Naive thymus-derived CD4-positive, alpha-beta T cell (primary cell): ENCODE measurements at regions not wholly inside any gene's neighbourhood (a gene's known extent, or its start where the extent isn't known, plus 50 kb on each side); places are given as distances from the start of the nearest gene placed in this dataset.

ENCODE experiments used
- ATAC-seq: fragments of 150-1000 bp; cut with Tn5 transposase; 2 replicates; pipeline ENCODE4 v1.10.0; 2021; ENCODE audit warnings: mild to moderate bottlenecking, moderate library complexity
- CTCF ChIA-PET: fragments of 350-600 bp; sonication (Branson Sonifier 250); formaldehyde crosslinking; loops from one replicate; lab custom pipeline; 2021; ENCODE audit warnings: antibody characterized with exemption; lab: Charles Lee
- POLR2A ChIA-PET: fragments of 350-600 bp; sonication (Branson Sonifier 250); formaldehyde crosslinking; loops from one replicate; lab custom pipeline; 2021; ENCODE audit warnings: antibody characterized with exemption, inconsistent platforms; lab: Charles Lee
- DNase-seq, 9 donors: peaks; one replicate each; pipeline versions ENCODE4 v3.0.0 to v3.0.0-alpha.2; 2020 to 2022; ENCODE audit warnings: mixed read lengths in 1 of 9
- H3K27ac ChIP-seq: one replicate; pipeline ENCODE4 v1.7.0; 2013; ENCODE audit warnings: mild to moderate bottlenecking, low read depth, low read length, moderate library complexity
- H3K27me3 ChIP-seq, 2 donors: one replicate each; pipeline ENCODE4 v1.7.0; 2013; ENCODE audit warnings: low read length in 2 of 2, mild to moderate bottlenecking in 2 of 2, moderate library complexity in 2 of 2; ENCODE audit not compliant: control insufficient read depth in 2 of 2, insufficient read depth in 2 of 2
- H3K36me3 ChIP-seq, 3 experiments: 1 replicate in 2 of 3; 2 replicates in 1 of 3; pipeline ENCODE4 v1.7.0; 2013; ENCODE audit warnings: low read length in 3 of 3, mild to moderate bottlenecking in 3 of 3, moderate library complexity in 1 of 3; ENCODE audit not compliant: insufficient read depth in 3 of 3, control insufficient read depth in 2 of 3
- H3K4me1 ChIP-seq, 2 donors: one replicate each; pipeline ENCODE4 v1.7.0; 2013; ENCODE audit warnings: low read length in 2 of 2, mild to moderate bottlenecking in 2 of 2, moderate library complexity in 1 of 2; ENCODE audit not compliant: control insufficient read depth in 2 of 2, insufficient read depth in 2 of 2
- H3K4me3 ChIP-seq: 2 replicates; pipeline ENCODE4 v1.7.0; 2013; ENCODE audit warnings: mild to moderate bottlenecking, low read length
- H3K9me3 ChIP-seq, 3 experiments: 1 replicate in 2 of 3; 2 replicates in 1 of 3; pipeline ENCODE4 v1.7.0; 2013; ENCODE audit warnings: low read length in 3 of 3; ENCODE audit not compliant: control insufficient read depth in 2 of 3
- H3K27ac Mint-ChIP-seq, 9 donors: one replicate each; pipeline ENCODE4 v1.8.0; 2020 to 2022; ENCODE audit warnings: mixed read lengths in 9 of 9, mild to moderate bottlenecking in 8 of 9, moderate library complexity in 5 of 9, inconsistent platforms in 2 of 9
- H3K27me3 Mint-ChIP-seq, 5 donors: one replicate each; pipeline ENCODE4 v1.8.0; 2021 to 2022; ENCODE audit warnings: mixed read lengths in 5 of 5, mild to moderate bottlenecking in 1 of 5
- H3K36me3 Mint-ChIP-seq, 5 donors: one replicate each; pipeline ENCODE4 v1.8.0; 2020 to 2022; ENCODE audit warnings: mixed read lengths in 5 of 5, mild to moderate bottlenecking in 3 of 5, inconsistent platforms in 1 of 5
- H3K4me1 Mint-ChIP-seq, 7 donors: one replicate each; pipeline ENCODE4 v1.8.0; 2020 to 2022; ENCODE audit warnings: mixed read lengths in 7 of 7, mild to moderate bottlenecking in 3 of 7, inconsistent platforms in 1 of 7
- H3K4me3 Mint-ChIP-seq, 10 donors: one replicate each; pipeline ENCODE4 v1.8.0; 2020 to 2022; ENCODE audit warnings: mild to moderate bottlenecking in 10 of 10, mixed read lengths in 10 of 10, moderate library complexity in 6 of 10, inconsistent platforms in 2 of 10
- H3K9me3 Mint-ChIP-seq, 11 donors: one replicate each; pipeline ENCODE4 v1.8.0; 2020 to 2022; ENCODE audit warnings: mixed read lengths in 11 of 11, mild to moderate bottlenecking in 4 of 11, inconsistent platforms in 1 of 11, moderate library complexity in 1 of 11
- intact Hi-C, 2 donors: fragments of 100-400 bp; cut with micrococcal nuclease; formaldehyde crosslinking; loops; one replicate each; pipeline ENCODE4 v1.15.1; 2023

DNA sequence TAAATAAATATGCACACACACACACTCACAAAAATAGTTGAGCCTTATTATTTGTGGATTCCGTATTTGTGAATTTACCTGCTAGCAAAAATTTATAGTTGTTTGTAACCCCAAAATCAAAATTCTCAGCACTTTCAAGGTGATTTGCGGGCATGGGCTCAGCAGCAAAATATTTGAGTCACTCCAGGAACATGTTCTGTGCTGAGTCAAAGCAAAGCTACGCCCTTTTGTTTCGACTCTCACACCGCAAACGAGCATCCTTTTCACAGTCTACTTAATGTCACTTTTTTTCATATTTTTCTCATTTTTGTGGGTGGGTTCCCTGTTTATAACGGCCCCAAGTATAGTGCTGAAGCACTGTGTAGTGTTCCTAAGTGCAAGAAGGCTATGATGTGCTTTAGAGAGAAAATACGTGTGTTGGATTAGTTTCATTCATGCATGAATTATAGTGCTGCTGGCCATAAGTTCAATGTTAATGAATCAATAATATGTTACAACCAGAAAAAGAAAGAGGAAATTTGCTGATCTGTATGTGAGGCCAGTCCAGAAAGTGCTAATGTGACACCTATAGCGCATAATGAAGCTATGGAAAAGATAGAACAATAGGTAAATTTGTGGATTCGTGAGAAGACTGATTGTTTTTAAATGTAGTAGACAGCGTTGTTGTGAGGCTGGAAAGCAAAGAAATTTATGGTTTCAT is 723.2 kb upstream of the AGA start:
- H3K9me3 ChIP-seq: no peaks in the 10 kb centered on the region
- H3K27ac ChIP-seq: no peak overlapping the region
- H3K27me3 Mint-ChIP-seq: no peaks in the 10 kb centered on the region
- no peak for ATAC-seq
- no peaks in the 10 kb centered on the region for H3K4me1 Mint-ChIP-seq
- POLR2A ChIA-PET: no interaction called here
- no peak overlapping the region for H3K4me3 ChIP-seq
- no peak overlapping the region for H3K27ac Mint-ChIP-seq
- CTCF ChIA-PET: no interaction called here
- DNase-seq: no peak
- H3K4me3 Mint-ChIP-seq: no peak overlapping the region
- intact Hi-C loops: no loop called here
- H3K27me3 ChIP-seq: no peaks in the 10 kb centered on the region
- H3K36me3 ChIP-seq: no peaks in the 10 kb centered on the region
- H3K4me1 ChIP-seq: no peaks in the 10 kb centered on the region
- peaks cover 0 to 4% (median 0%) of the 10 kb centered on the region in 5 donors for H3K36me3 Mint-ChIP-seq
- peaks cover 2 to 19% (median 8%) of the 10 kb centered on the region in 11 donors for H3K9me3 Mint-ChIP-seq

DNA sequence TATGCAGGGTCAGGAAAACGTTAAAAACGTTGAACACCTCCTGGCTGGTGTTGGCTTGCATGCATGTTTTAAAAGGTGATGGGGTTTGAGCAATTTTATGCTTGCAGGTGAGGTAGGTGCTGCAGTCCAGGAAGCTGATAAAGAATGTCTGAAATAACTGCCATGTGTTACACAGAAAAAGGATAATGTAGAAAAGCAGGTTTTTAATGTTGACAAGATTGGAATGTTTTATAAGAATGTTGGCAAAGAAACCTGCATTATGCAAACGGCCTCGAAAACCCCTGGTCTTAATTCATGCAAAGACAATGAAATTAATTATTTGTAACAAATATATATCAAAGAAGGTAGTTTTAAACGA is 723.7 kb upstream of the AGA start:
- H3K27me3 ChIP-seq: no peaks in the 10 kb centered on the region

DNA sequence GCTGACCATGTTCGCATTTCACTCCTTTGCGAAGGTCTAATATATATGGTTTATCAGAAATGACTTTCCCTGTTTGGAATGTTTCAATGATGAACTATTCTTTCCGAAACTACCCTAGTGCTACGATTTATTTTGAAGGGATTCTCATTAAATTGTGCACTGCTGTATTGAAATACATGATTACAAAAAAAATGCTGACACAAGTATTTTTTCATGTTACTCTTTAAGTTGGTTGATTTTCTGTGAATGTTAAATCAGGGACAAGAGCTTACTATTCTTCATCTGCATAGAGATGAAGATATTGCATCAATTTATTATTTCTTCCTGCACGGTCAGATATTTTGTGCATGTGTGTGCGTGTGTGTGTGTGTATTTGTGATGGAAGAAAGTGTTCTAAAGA is 731.5 kb upstream of the AGA start:
- no peaks in the 10 kb centered on the region for H3K36me3 Mint-ChIP-seq
- POLR2A ChIA-PET: no interaction called here
- peaks cover 0 to 6% (median 0%) of the 10 kb centered on the region in 11 donors for H3K9me3 Mint-ChIP-seq
- Histone ChIP-seq H3K4me3 (no peak overlapping the region), H3K27me3 (no peaks in the 10 kb centered on the region), H3K27ac (no peak overlapping the region), H3K36me3 (no peaks in the 10 kb centered on the region), H3K9me3 (no peaks in the 10 kb centered on the region), H3K4me1 (no peaks in the 10 kb centered on the region)
- no peaks in the 10 kb centered on the region for H3K27me3 Mint-ChIP-seq
- no peaks in the 10 kb centered on the region for H3K4me1 Mint-ChIP-seq
- ATAC-seq: no peak
- intact Hi-C loops: no loop called here
- DNase-seq: no peak
- no peak overlapping the region for H3K27ac Mint-ChIP-seq
- H3K4me3 Mint-ChIP-seq: no peak overlapping the region
- CTCF ChIA-PET: no interaction called here

More for the DNA sequence above, 723.7 kb upstream of the AGA start:
- peaks cover 0 to 4% (median 0%) of the 10 kb centered on the region in 5 donors for H3K36me3 Mint-ChIP-seq
- H3K27ac Mint-ChIP-seq: no peak overlapping the region
- no peak overlapping the region for H3K4me3 ChIP-seq
- no peak for ATAC-seq
- ChIA-PET CTCF (no interaction called here), POLR2A (no interaction called here)
- H3K36me3 ChIP-seq: no peaks in the 10 kb centered on the region
- H3K9me3 ChIP-seq: no peaks in the 10 kb centered on the region
- intact Hi-C loops: no loop called here
- no peak overlapping the region for H3K27ac ChIP-seq
- peaks cover 3 to 19% (median 7%) of the 10 kb centered on the region in 11 donors for H3K9me3 Mint-ChIP-seq
- H3K27me3 Mint-ChIP-seq: no peaks in the 10 kb centered on the region
- no peak for DNase-seq
- H3K4me1 ChIP-seq: no peaks in the 10 kb centered on the region
- no peaks in the 10 kb centered on the region for H3K4me1 Mint-ChIP-seq
- H3K4me3 Mint-ChIP-seq: no peak overlapping the region

DNA sequence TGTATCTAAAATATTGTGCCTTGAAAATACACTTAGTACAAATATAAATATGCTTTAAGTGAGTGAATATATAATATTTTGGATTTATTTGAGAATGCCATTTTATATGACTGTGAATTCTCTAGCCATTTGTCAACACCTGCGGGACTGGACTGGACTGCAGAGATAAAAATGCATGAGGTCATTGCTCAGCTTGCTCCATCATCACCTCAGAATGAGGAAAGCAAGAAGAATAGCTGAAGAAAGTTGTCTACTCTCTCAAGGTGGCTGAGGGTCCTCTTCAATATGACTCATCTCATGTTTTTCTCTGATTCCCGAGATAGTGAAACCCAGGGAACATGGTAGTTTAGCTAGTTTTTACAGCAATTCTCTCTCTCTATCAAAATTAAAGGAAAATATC is 732.5 kb upstream of the AGA start:
- Mint-ChIP-seq H3K9me3 (peaks cover 0 to 6% (median 0%) of the 10 kb centered on the region in 11 donors), H3K36me3 (no peaks in the 10 kb centered on the region), H3K27ac (no peak overlapping the region), H3K4me1 (no peaks in the 10 kb centered on the region), H3K4me3 (no peak overlapping the region), H3K27me3 (no peaks in the 10 kb centered on the region)
- Histone ChIP-seq H3K27me3 (no peaks in the 10 kb centered on the region), H3K9me3 (no peaks in the 10 kb centered on the region), H3K36me3 (no peaks in the 10 kb centered on the region), H3K4me3 (no peak overlapping the region), H3K27ac (no peak overlapping the region), H3K4me1 (no peaks in the 10 kb centered on the region)
- DNase-seq: no peak
- ChIA-PET POLR2A (no interaction called here), CTCF (no interaction called here)
- intact Hi-C loops: no loop called here
- ATAC-seq: no peak

DNA sequence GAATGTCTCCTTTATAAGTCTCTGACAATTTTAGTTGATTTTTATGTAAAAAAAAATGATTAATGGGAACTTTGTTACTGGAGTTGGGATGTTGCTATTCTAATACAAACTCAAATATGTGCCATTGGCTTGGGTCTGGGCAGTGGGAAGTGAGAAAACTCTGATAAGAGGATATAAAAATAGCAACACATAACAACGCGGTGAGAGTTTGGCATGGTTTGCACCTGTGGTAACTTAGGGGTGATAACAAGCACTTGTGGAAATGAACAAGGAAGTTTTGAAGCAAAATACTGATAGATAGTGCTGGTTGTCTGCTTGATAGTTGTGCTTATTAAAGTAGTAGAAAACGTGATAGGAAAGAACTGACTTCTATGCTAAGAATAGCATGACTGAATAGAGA is 743.3 kb upstream of the AGA start:
- DNase-seq (no peak), ATAC-seq (no peak)
- Mint-ChIP-seq H3K4me1 (no peaks in the 10 kb centered on the region), H3K36me3 (no peaks in the 10 kb centered on the region), H3K4me3 (no peak overlapping the region), H3K27me3 (no peaks in the 10 kb centered on the region), H3K9me3 (peaks cover 0 to 17% (median 1%) of the 10 kb centered on the region in 11 donors), H3K27ac (no peak overlapping the region)
- Histone ChIP-seq H3K27ac (no peak overlapping the region), H3K27me3 (no peaks in the 10 kb centered on the region), H3K4me3 (no peak overlapping the region), H3K36me3 (no peaks in the 10 kb centered on the region), H3K4me1 (no peaks in the 10 kb centered on the region), H3K9me3 (no peaks in the 10 kb centered on the region)
- ChIA-PET CTCF (no interaction called here), POLR2A (no interaction called here)
- intact Hi-C loops: no loop called here

DNA sequence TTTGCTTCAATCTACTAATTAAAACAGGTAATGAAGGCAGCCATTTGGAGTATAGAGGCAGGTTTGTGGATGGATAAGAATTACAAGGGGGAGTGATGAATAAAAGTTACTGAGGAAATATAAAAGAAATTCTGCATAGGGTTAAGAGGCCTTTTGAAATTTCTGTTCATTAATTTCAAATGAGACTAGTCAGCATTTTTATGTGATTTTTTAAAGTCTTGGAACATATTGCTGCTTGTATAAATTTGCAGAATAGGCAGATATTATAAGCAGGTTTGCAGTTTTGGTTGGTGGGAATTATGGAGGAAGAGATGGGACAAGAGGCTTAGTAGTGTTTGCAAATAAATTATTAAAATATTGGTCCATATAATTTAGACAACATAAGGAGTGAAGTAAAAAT is 750.4 kb upstream of the AGA start:
- Histone ChIP-seq H3K9me3 (no peaks in the 10 kb centered on the region), H3K4me1 (no peaks in the 10 kb centered on the region), H3K27ac (no peak overlapping the region), H3K36me3 (no peaks in the 10 kb centered on the region), H3K27me3 (no peaks in the 10 kb centered on the region), H3K4me3 (no peak overlapping the region)
- POLR2A ChIA-PET: no interaction called here
- DNase-seq (no peak), ATAC-seq (no peak)
- H3K27me3 Mint-ChIP-seq: no peaks in the 10 kb centered on the region
- H3K27ac Mint-ChIP-seq: peak overlapping the region in 1 of 9 donors; percentile 33
- H3K9me3 Mint-ChIP-seq: peaks cover 0 to 22% (median 1%) of the 10 kb centered on the region in 11 donors
- H3K36me3 Mint-ChIP-seq: peaks cover 0 to 4% (median 0%) of the 10 kb centered on the region in 5 donors
- no peaks in the 10 kb centered on the region for H3K4me1 Mint-ChIP-seq
- H3K4me3 Mint-ChIP-seq: no peak overlapping the region
- intact Hi-C loops: no loop called here
- CTCF ChIA-PET: no interaction called here

DNA sequence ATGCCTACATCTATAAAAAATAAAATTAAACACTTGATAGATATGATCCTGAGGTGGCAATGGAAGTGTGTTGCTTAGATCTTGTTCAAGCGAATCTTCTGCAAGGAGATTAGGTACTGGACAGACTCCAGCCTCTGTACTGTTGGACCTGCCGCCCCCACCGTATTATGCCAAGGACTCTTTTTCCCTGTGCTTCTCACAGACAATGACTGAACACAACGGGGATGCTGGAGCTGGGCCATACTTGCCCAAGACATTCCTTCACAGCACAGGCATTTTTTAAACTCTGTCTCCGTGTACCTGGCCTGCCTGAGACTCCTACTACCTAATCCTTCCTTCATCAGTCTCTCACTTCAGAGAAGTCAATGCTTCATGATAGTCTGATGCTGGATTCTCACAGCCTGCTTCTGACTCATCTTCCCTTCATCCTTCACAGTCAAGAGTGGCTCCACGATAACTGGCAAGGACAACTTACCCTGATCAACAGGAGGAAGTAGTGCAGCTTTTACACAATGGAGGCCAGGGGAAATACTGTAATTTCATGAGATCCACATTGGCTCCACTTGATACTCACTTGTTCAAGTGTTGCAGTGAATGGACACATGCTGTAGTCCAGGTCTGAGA is 754.6 kb upstream of the AGA start:
- DNase-seq (no peak), ATAC-seq (no peak)
- ChIA-PET CTCF (no interaction called here), POLR2A (no interaction called here)
- H3K27me3 Mint-ChIP-seq: no peaks in the 10 kb centered on the region
- no peaks in the 10 kb centered on the region for H3K9me3 ChIP-seq
- H3K4me1 ChIP-seq: no peaks in the 10 kb centered on the region
- H3K4me3 ChIP-seq: no peak overlapping the region
- H3K9me3 Mint-ChIP-seq: peaks cover 0 to 8% (median 0%) of the 10 kb centered on the region in 11 donors
- H3K36me3 Mint-ChIP-seq: no peaks in the 10 kb centered on the region
- intact Hi-C loops: no loop called here
- H3K4me1 Mint-ChIP-seq: no peaks in the 10 kb centered on the region
- no peaks in the 10 kb centered on the region for H3K36me3 ChIP-seq
- H3K27me3 ChIP-seq: no peaks in the 10 kb centered on the region
- H3K27ac Mint-ChIP-seq: no peak overlapping the region
- no peak overlapping the region for H3K4me3 Mint-ChIP-seq
- no peak overlapping the region for H3K27ac ChIP-seq
